GM18868 (cell line): ENCODE measurements at regions not wholly inside any gene's neighbourhood (a gene's known extent, or its start where the extent isn't known, plus 50 kb on each side); places are given as distances from the start of the nearest gene placed in this dataset.
"Not testable (repeated sequence)": the region's sequence is repeated elsewhere in the genome, so short reads cannot be mapped to it uniquely, and the experiment has no call there.

Source experiments
- ATAC-seq: cut with Tn5 transposase; IDR thresholded peaks from one replicate; pipeline ENCODE4 v1.9.1; 2021; ENCODE audit warnings: mild to moderate bottlenecking, moderate library complexity; ENCODE audit not compliant: unreplicated experiment

- no peak for ATAC-seq
Measured at GRCh38 chr20:48390981-48391380, 436.8 kb downstream of the PREX1 start.

GRCh38 chr20:48387675-48388074 is 440.1 kb downstream of the PREX1 start:
- ATAC-seq = no peak

- ATAC-seq = no peak
Measured at GRCh38 chr20:48385527-48385926, 442.3 kb downstream of the PREX1 start.

- ATAC-seq = no peak
Measured at GRCh38 chr20:48385114-48385513, 442.7 kb downstream of the PREX1 start.

GRCh38 chr20:48384147-48384818 is 443.5 kb downstream of the PREX1 start:
- no peak for ATAC-seq

GRCh38 chr20:48383252-48383651 is 444.5 kb downstream of the PREX1 start:
- ATAC-seq = no peak

GRCh38 chr20:48382304-48382703 is 445.5 kb downstream of the PREX1 start:
- no peak for ATAC-seq

GRCh38 chr20:48381353-48382120 is 446.3 kb downstream of the PREX1 start:
- no peak for ATAC-seq

- no peak for ATAC-seq
Measured at GRCh38 chr20:48380661-48381060, 447.1 kb downstream of the PREX1 start.

- no peak for ATAC-seq
Measured at GRCh38 chr20:48378976-48379675, 448.7 kb downstream of the PREX1 start.

GRCh38 chr20:48377940-48378339 is 449.9 kb downstream of the PREX1 start:
- no peak for ATAC-seq

- no peak for ATAC-seq
Measured at GRCh38 chr20:48375804-48376203, 452.0 kb downstream of the PREX1 start.

- no peak for ATAC-seq
Measured at GRCh38 chr20:48374991-48375595, 452.7 kb downstream of the PREX1 start.

GRCh38 chr20:48374031-48374907 is 453.5 kb downstream of the PREX1 start:
- not testable (repeated sequence) for ATAC-seq

GRCh38 chr20:48373555-48373934 is 454.3 kb downstream of the PREX1 start:
- ATAC-seq = no peak

GRCh38 chr20:48372851-48373554 is 454.8 kb downstream of the PREX1 start:
- not testable (repeated sequence) for ATAC-seq

- no peak for ATAC-seq
Measured at GRCh38 chr20:48371211-48371610, 456.6 kb downstream of the PREX1 start.

- ATAC-seq = not testable (repeated sequence)
Measured at GRCh38 chr20:48368580-48369021, 459.2 kb downstream of the PREX1 start.

GRCh38 chr20:48367541-48368358 is 460.0 kb downstream of the PREX1 start:
- not testable (repeated sequence) for ATAC-seq
